ENCODE measurements at regions not wholly inside any gene's neighbourhood (a gene's known extent, or its start where the extent isn't known, plus 50 kb on each side); places are given as distances from the start of the nearest gene placed in this dataset.

GRCh38 chr5:124457101-124457500, 289.3 kb downstream of the ZNF608 start:
- H3K27me3 ChIP-seq (ENCODE audit: low read depth), result no peaks in the 10 kb centered on the region
- ATAC-seq, result no peak
- no peak overlapping the region for H3K4me3 ChIP-seq
- H3K36me3 ChIP-seq, result no peaks in the 10 kb centered on the region
- H3K4me1 ChIP-seq, result no peaks in the 10 kb centered on the region
- no peak overlapping the region for H3K27ac ChIP-seq
- intact Hi-C loops (cut with DNase I), result no loop called here
- H3K9me3 ChIP-seq, result no peaks in the 10 kb centered on the region
- TF ChIP-seq CTCF (IDR thresholded peaks at IDR 0.05), result no peak
- DNase-seq, result no peak

- H3K4me3 ChIP-seq, result no peak overlapping the region
- no peaks in the 10 kb centered on the region for H3K9me3 ChIP-seq
- H3K27ac ChIP-seq, result no peak overlapping the region
- DNase-seq (no peak), ATAC-seq (no peak)
- no peak for TF ChIP-seq CTCF (IDR thresholded peaks at IDR 0.05)
- intact Hi-C loops (cut with DNase I), result no loop called here
- H3K4me1 ChIP-seq, result no peaks in the 10 kb centered on the region
- no peaks in the 10 kb centered on the region for H3K36me3 ChIP-seq
- no peaks in the 10 kb centered on the region for H3K27me3 ChIP-seq (ENCODE audit: low read depth)
Observed at GRCh38 chr5:124456249-124456648, 290.2 kb downstream of the ZNF608 start.

GRCh38 chr5:124454081-124454480, 292.4 kb downstream of the ZNF608 start:
- Histone ChIP-seq H3K4me1 (no peaks in the 10 kb centered on the region), H3K36me3 (no peaks in the 10 kb centered on the region), H3K27ac (no peak overlapping the region), H3K4me3 (no peak overlapping the region), H3K27me3 (ENCODE audit: low read depth) (no peaks in the 10 kb centered on the region), H3K9me3 (no peaks in the 10 kb centered on the region)
- no peak for TF ChIP-seq CTCF (IDR thresholded peaks at IDR 0.05)
- intact Hi-C loops (cut with DNase I), result no loop called here
- DNase-seq, result no peak
- ATAC-seq, result no peak

GRCh38 chr5:124453221-124454051, 293.0 kb downstream of the ZNF608 start:
- Histone ChIP-seq H3K36me3 (no peaks in the 10 kb centered on the region), H3K9me3 (no peaks in the 10 kb centered on the region), H3K27me3 (ENCODE audit: low read depth) (no peaks in the 10 kb centered on the region), H3K27ac (no peak overlapping the region), H3K4me1 (no peaks in the 10 kb centered on the region), H3K4me3 (no peak overlapping the region)
- DNase-seq (no peak), ATAC-seq (no peak)
- intact Hi-C loops (cut with DNase I), result no loop called here
- TF ChIP-seq CTCF (IDR thresholded peaks at IDR 0.05), result no peak

- Histone ChIP-seq H3K36me3 (no peaks in the 10 kb centered on the region), H3K4me3 (no peak overlapping the region), H3K9me3 (no peaks in the 10 kb centered on the region), H3K27me3 (ENCODE audit: low read depth) (no peaks in the 10 kb centered on the region), H3K4me1 (no peaks in the 10 kb centered on the region), H3K27ac (no peak overlapping the region)
- no peak for TF ChIP-seq CTCF (IDR thresholded peaks at IDR 0.05)
- intact Hi-C loops (cut with DNase I), result no loop called here
- peak in 1 of 2 donors; percentile 14 for ATAC-seq
- DNase-seq, result no peak
Observed at GRCh38 chr5:124452412-124452811, 294.0 kb downstream of the ZNF608 start.
